Rectal smooth muscle tissue (tissue), 1 donor: ENCODE measurements at regions not wholly inside any gene's neighbourhood (a gene's known extent, or its start where the extent isn't known, plus 50 kb on each side); places are given as distances from the start of the nearest gene placed in this dataset.

Experiments used
- H3K27ac ChIP-seq: one replicate; pipeline ENCODE4 v1.7.0; 2013; ENCODE audit warnings: low read depth, low read length, inconsistent platforms
- H3K27me3 ChIP-seq: one replicate; pipeline ENCODE4 v1.7.0; 2013; ENCODE audit warnings: low read length; ENCODE audit not compliant: control insufficient read depth, insufficient read depth
- H3K36me3 ChIP-seq: one replicate; pipeline ENCODE4 v1.7.0; 2013; ENCODE audit warnings: low read length; ENCODE audit not compliant: control insufficient read depth, insufficient read depth
- H3K4me1 ChIP-seq: one replicate; pipeline ENCODE4 v1.7.0; 2013; ENCODE audit warnings: low read length; ENCODE audit not compliant: control insufficient read depth, insufficient read depth
- H3K4me3 ChIP-seq: one replicate; pipeline ENCODE4 v1.7.0; 2013; ENCODE audit warnings: low read length
- H3K9ac ChIP-seq: one replicate; pipeline ENCODE4 v1.7.0; 2013; ENCODE audit warnings: low read length

DNA sequence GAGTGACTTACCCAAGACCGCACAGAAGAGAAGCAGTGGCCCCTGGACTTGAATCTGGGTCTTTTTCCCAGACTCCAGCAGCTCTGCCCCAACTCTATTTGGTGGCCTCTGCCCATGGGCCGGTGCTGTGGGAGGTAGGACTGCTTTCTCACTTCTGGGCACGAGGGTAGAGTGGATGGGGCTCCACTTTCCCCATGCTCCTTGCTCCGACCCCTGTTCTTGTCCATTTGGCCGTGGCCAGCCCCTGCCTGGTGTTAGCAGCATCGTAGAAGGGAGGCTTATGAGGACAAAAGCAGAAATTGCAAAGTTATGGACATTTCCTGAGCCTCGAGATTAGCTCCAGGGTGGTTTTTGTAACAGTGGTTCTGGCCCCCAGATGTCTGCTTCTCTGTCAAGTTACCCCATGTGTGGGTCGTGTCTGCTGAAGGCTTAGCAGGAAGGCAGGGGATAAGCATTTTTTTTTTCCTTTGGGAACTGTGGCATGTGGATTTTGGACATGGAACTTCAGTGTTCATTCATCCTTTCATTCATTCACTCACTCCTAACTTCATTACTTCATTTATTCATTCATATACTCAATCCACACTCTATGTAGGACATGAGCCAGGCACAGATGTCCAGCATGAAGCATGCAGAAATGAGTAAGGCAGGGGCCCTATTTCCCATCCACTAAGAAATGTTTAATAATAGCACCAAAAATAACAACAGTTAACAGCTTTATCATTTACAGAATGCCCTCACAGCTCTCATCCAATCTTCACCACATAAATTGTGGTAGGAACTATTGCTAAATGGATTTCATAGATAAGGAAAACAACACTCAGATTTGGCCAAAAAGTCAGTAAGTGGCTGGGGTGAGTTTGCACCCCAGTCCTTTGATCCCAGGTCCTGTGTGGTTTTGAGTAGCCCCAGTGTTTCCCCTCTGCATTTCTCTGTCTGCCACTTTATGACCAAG, 180.5 kb downstream of the OPA1 start:
- no peak overlapping the region for H3K27ac ChIP-seq
- H3K4me1 ChIP-seq: no peaks in the 10 kb centered on the region
- H3K4me3 ChIP-seq: no peak overlapping the region
- H3K36me3 ChIP-seq: no peaks in the 10 kb centered on the region
- no peak overlapping the region for H3K9ac ChIP-seq
- H3K27me3 ChIP-seq: no peaks in the 10 kb centered on the region

GRCh38 chr3:193774272-193774915, 181.4 kb downstream of the OPA1 start:
- Histone ChIP-seq H3K27me3 (no peaks in the 10 kb centered on the region), H3K4me3 (no peak overlapping the region), H3K9ac (no peak overlapping the region), H3K27ac (no peak overlapping the region), H3K4me1 (no peaks in the 10 kb centered on the region), H3K36me3 (no peaks in the 10 kb centered on the region)

GRCh38 chr3:193774916-193775285, 181.9 kb downstream of the OPA1 start:
- Histone ChIP-seq H3K9ac (no peak overlapping the region), H3K4me3 (no peak overlapping the region), H3K36me3 (no peaks in the 10 kb centered on the region), H3K4me1 (no peaks in the 10 kb centered on the region), H3K27ac (no peak overlapping the region), H3K27me3 (no peaks in the 10 kb centered on the region)

DNA sequence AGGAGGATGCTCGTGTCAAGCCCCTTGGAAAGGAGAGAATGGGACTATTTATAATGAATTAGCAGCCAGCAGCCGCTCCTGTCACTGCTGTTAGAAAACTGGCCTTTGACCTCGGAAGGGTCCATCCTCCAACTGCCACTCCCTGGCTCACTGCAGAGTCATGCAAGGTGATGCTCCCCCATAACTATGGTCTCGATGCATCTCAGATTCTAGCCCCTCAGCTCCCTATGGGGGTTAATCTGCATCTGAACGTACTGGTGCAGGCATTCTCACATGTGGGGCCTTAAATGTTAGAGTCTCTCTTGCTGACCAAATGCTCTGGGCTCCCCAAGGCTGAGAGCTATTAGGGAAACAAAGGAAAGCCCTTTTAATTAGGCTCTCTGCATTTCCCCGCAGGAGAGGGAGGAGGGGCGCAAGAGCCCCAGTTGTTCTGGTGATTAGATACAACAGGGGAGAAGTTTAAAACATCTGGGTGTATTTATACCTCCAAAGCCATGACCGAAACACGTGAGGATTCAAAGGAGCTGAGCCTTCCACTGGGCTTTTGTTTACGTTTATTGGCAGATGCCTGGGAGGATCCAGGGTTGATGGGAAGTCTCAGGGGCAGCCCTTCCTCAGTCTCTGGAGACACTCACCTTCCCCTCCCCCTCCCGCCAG, 182.5 kb downstream of the OPA1 start:
- Histone ChIP-seq H3K4me3 (no peak overlapping the region), H3K27ac (no peak overlapping the region), H3K36me3 (no peaks in the 10 kb centered on the region), H3K4me1 (peaks cover 2% of the 10 kb centered on the region), H3K27me3 (peaks cover 2% of the 10 kb centered on the region), H3K9ac (no peak overlapping the region)

DNA sequence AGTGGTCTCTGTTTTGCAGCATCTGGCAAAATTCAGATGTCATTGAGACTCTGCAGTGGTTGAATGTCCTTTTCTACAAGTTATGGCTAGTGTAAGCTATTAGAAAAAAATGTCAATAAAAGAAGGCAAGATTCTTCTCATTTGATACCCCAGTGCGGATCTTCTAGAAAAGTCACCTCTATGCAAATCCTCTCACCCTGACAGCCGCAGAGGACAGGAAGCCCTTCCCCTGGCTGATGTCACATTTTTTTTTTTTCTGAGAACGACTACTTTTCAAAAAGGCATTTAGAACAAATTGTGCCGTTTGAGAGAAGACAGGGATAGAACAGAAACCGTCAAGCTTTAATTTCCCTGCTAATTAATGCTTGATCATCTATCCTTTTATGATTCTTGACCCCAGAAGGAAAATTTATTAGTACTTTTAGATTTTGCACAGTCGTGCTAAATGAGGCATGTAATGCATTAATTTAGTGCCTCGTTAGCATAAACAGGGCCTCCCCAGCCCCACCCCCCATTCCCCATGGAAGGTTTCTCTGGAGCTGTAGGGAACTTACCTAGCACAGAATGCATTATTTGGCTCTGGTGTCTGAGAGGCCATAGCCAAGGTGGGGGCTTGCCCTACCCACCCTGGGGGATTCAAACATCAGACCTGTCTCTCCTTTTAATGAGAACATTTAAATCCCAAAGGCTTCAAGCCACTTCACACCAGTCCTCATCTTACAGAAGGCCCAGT, 183.8 kb downstream of the OPA1 start:
- Histone ChIP-seq H3K9ac (no peak overlapping the region), H3K27me3 (peaks cover 4% of the 10 kb centered on the region), H3K36me3 (no peaks in the 10 kb centered on the region), H3K4me3 (no peak overlapping the region), H3K4me1 (peaks cover 7% of the 10 kb centered on the region), H3K27ac (no peak overlapping the region)

GRCh38 chr3:193777524-193777923, 184.5 kb downstream of the OPA1 start:
- Histone ChIP-seq H3K4me1 (peaks cover 7% of the 10 kb centered on the region), H3K9ac (no peak overlapping the region), H3K27me3 (peaks cover 4% of the 10 kb centered on the region), H3K27ac (no peak overlapping the region), H3K36me3 (no peaks in the 10 kb centered on the region), H3K4me3 (no peak overlapping the region)

DNA sequence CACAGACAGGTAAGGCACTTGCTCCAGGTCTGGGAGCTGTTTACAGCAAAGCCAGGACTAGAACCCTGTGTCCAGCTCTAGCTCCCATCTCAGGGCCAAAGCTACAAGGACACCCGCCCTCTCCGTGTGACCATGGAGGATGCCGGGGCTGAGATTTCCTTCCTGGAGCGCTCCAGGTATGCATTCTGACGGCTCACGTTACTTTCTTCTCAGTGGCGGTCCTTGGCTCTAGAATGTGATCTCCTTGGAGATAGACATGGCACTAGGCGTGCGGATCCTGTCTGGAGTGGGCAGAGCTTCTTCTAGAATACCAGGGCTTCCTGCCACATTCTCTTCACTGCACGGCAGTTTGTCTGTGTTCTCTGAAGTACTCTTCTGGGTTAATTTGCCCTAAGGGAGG, 185.7 kb downstream of the OPA1 start:
- H3K27me3 ChIP-seq: peaks cover 4% of the 10 kb centered on the region
- no peaks in the 10 kb centered on the region for H3K36me3 ChIP-seq
- H3K4me1 ChIP-seq: peaks cover 7% of the 10 kb centered on the region
- H3K27ac ChIP-seq: no peak overlapping the region
- no peak overlapping the region for H3K4me3 ChIP-seq
- no peak overlapping the region for H3K9ac ChIP-seq

GRCh38 chr3:193779933-193780332, 186.9 kb downstream of the OPA1 start:
- H3K4me3 ChIP-seq: no peak overlapping the region
- H3K27me3 ChIP-seq: peaks cover 4% of the 10 kb centered on the region
- no peaks in the 10 kb centered on the region for H3K36me3 ChIP-seq
- H3K9ac ChIP-seq: no peak overlapping the region
- H3K4me1 ChIP-seq: peaks cover 7% of the 10 kb centered on the region
- no peak overlapping the region for H3K27ac ChIP-seq

DNA sequence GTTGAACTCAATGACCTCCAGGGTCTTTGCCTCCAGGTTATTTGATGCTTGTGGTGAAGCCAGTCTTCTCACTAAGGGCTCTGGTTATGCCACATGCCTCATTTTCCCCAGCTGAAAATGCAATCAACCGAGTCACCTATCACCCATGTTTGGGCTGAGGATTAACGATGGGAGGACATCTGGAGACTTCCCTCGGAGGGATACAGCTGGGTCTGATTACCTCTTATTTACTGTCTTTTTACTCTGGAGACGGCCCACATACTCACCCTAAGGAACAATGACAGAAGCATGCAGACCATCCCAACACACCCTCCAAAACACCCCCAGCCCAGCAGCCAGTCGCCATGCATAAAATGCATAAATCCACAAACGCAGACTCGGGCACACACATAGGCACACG, 187.4 kb downstream of the OPA1 start:
- Histone ChIP-seq H3K9ac (no peak overlapping the region), H3K4me1 (peaks cover 7% of the 10 kb centered on the region), H3K4me3 (no peak overlapping the region), H3K27ac (no peak overlapping the region), H3K36me3 (no peaks in the 10 kb centered on the region), H3K27me3 (peaks cover 4% of the 10 kb centered on the region)

DNA sequence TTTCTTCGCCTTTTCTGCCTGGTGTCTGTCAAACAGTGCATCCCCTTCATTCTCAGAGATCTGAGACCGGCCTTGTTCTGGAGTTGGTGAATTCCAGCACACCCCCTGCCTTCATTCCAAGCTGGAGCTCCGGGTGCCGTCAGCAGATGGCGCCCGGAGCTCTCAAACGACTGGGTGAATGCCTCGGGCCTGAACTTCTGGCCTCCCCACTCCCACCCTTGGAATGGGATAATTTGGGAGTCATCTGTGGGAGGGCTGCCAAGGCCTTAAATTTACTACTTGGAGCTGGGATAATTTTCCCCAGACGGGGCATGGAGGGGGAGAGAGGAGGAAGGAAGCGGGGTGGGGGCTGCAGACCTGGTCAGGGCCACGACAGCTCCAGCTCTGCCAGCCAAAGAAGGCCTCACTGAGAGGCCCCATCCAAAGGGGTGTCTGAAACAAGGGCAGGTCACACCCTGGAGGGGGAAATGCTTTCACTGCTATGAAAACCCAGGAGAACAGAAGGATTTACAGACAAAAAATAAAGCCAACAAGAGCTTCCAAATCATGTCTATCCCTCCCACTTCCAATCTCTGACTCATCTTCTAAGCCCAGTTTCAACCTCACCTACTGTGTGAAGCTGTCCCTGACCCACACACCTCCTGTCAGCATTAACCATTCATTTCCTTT, 187.9 kb downstream of the OPA1 start:
- Histone ChIP-seq H3K27me3 (peaks cover 4% of the 10 kb centered on the region), H3K9ac (no peak overlapping the region), H3K27ac (no peak overlapping the region)

DNA sequence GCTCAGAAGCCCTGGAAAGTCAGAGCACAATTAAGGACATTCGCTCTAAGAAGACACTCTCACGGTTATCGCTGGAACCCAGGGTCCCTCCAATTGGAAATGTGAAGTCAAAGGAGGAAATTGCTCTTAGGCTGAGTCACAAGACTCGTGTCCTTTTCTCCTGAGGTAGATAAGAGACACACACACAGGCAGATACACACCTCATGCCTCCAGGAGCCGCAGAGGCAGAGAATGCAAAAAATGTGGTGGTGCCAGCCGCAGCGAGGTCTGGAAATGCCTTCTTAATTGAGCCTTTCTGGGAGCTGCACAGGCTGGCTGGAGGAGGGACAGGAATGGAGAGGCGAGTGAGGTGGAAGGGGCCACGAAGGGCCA, 189.3 kb downstream of the OPA1 start:
- H3K27me3 ChIP-seq: peaks cover 4% of the 10 kb centered on the region
- H3K9ac ChIP-seq: no peak overlapping the region
- H3K4me3 ChIP-seq: no peak overlapping the region
- H3K36me3 ChIP-seq: no peaks in the 10 kb centered on the region
- H3K27ac ChIP-seq: no peak overlapping the region
- H3K4me1 ChIP-seq: peaks cover 7% of the 10 kb centered on the region

More for the DNA sequence above, 187.9 kb downstream of the OPA1 start:
- Histone ChIP-seq H3K36me3 (no peaks in the 10 kb centered on the region), H3K4me3 (no peak overlapping the region), H3K4me1 (peaks cover 7% of the 10 kb centered on the region)

DNA sequence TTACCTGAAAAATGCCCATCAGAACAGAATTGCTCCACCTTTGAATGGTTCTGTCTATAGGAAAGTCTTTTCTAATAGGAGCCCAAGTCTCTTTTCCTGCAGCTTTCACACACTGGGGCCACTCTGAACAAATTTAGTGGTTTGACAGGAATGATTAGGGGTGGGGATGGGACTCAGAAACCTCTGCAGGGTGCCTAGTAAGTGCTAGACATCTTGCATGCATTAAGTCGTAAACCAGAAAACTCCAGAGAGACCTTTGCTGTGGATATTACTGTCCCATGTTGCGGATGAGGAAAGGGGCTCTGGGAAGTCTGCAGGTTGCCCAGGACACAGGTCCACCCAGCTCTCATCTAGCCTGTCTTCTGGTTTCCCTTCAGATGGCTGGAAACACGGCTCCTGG, 189.7 kb downstream of the OPA1 start:
- Histone ChIP-seq H3K27ac (no peak overlapping the region), H3K9ac (no peak overlapping the region)

More for the DNA sequence above, 189.7 kb downstream of the OPA1 start:
- no peaks in the 10 kb centered on the region for H3K36me3 ChIP-seq
- no peak overlapping the region for H3K4me3 ChIP-seq
- H3K4me1 ChIP-seq: peaks cover 7% of the 10 kb centered on the region
- peaks cover 5% of the 10 kb centered on the region for H3K27me3 ChIP-seq
